IgD-negative memory B cell (primary cell): ENCODE measurements at regions not wholly inside any gene's neighbourhood (a gene's known extent, or its start where the extent isn't known, plus 50 kb on each side); places are given as distances from the start of the nearest gene placed in this dataset.
"Not testable (repeated sequence)": the region's sequence is repeated elsewhere in the genome, so short reads cannot be mapped to it uniquely, and the experiment has no call there.

Source experiments
- H3K27ac Mint-ChIP-seq, 3 donors: one replicate each; pipeline ENCODE4 v1.8.0; 2020 to 2022; ENCODE audit warnings: mild to moderate bottlenecking in 3 of 3, mixed read lengths in 3 of 3, moderate library complexity in 1 of 3
- H3K27me3 Mint-ChIP-seq: one replicate; pipeline ENCODE4 v1.8.0; 2021; ENCODE audit warnings: mixed read lengths
- H3K36me3 Mint-ChIP-seq: one replicate; pipeline ENCODE4 v1.8.0; 2020; ENCODE audit warnings: mild to moderate bottlenecking, mixed read lengths
- H3K4me1 Mint-ChIP-seq, 3 donors: one replicate each; pipeline ENCODE4 v1.8.0; 2020 to 2022; ENCODE audit warnings: mixed read lengths in 3 of 3, mild to moderate bottlenecking in 1 of 3
- H3K4me3 Mint-ChIP-seq, 4 donors: one replicate each; pipeline ENCODE4 v1.8.0; 2020 to 2022; ENCODE audit warnings: mild to moderate bottlenecking in 4 of 4, mixed read lengths in 4 of 4, moderate library complexity in 3 of 4
- H3K9me3 Mint-ChIP-seq, 3 donors: one replicate each; pipeline ENCODE4 v1.8.0; 2020 to 2021; ENCODE audit warnings: mixed read lengths in 3 of 3, mild to moderate bottlenecking in 1 of 3

- no peaks in the 10 kb centered on the region for H3K9me3 Mint-ChIP-seq
- no peaks in the 10 kb centered on the region for H3K27me3 Mint-ChIP-seq
- peak overlapping the region in 1 of 4 donors; percentile 45 for H3K4me3 Mint-ChIP-seq
- no peaks in the 10 kb centered on the region for H3K36me3 Mint-ChIP-seq
- peak overlapping the region; percentile 15 to 91 (median 24) for H3K27ac Mint-ChIP-seq
- peaks cover 15 to 26% (median 20%) of the 10 kb centered on the region in 3 donors for H3K4me1 Mint-ChIP-seq
Measured at GRCh38 chr22:23424031-23424430, 156.1 kb downstream of the IGLL1 start.

GRCh38 chr22:23422281-23422680 lies 157.8 kb downstream of the IGLL1 start:
- H3K27me3 Mint-ChIP-seq, H3K4me3 Mint-ChIP-seq, H3K36me3 Mint-ChIP-seq, H3K27ac Mint-ChIP-seq, H3K9me3 Mint-ChIP-seq: not testable (repeated sequence)
- H3K4me1 Mint-ChIP-seq: peaks cover 17 to 29% (median 20%) of the 10 kb centered on the region in 3 donors

- not testable (repeated sequence) for H3K9me3 Mint-ChIP-seq, H3K36me3 Mint-ChIP-seq, H3K27ac Mint-ChIP-seq, H3K27me3 Mint-ChIP-seq, H3K4me3 Mint-ChIP-seq
- H3K4me1 Mint-ChIP-seq: peaks cover 17 to 25% (median 20%) of the 10 kb centered on the region in 3 donors
Measured at GRCh38 chr22:23421300-23421699, 158.8 kb downstream of the IGLL1 start.

GRCh38 chr22:23419931-23420330 lies 160.2 kb downstream of the IGLL1 start:
- H3K9me3 Mint-ChIP-seq: no peaks in the 10 kb centered on the region
- H3K36me3 Mint-ChIP-seq: no peaks in the 10 kb centered on the region
- no peak overlapping the region for H3K4me3 Mint-ChIP-seq
- H3K27me3 Mint-ChIP-seq: peaks cover 2% of the 10 kb centered on the region
- H3K27ac Mint-ChIP-seq: no peak overlapping the region
- peaks cover 11 to 20% (median 12%) of the 10 kb centered on the region in 3 donors for H3K4me1 Mint-ChIP-seq

- Mint-ChIP-seq H3K4me3 (no peak overlapping the region), H3K9me3 (no peaks in the 10 kb centered on the region), H3K36me3 (no peaks in the 10 kb centered on the region), H3K27me3 (peaks cover 2% of the 10 kb centered on the region), H3K27ac (no peak overlapping the region), H3K4me1 (peaks cover 6 to 14% (median 7%) of the 10 kb centered on the region in 3 donors)
Measured at GRCh38 chr22:23419171-23419570, 160.9 kb downstream of the IGLL1 start.

- H3K9me3 Mint-ChIP-seq: no peaks in the 10 kb centered on the region
- H3K36me3 Mint-ChIP-seq: no peaks in the 10 kb centered on the region
- H3K27ac Mint-ChIP-seq: no peak overlapping the region
- no peak overlapping the region for H3K4me3 Mint-ChIP-seq
- peaks cover 2% of the 10 kb centered on the region for H3K27me3 Mint-ChIP-seq
- peaks cover 4 to 6% (median 4%) of the 10 kb centered on the region in 3 donors for H3K4me1 Mint-ChIP-seq
Measured at GRCh38 chr22:23418159-23418788, 161.8 kb downstream of the IGLL1 start.

GRCh38 chr22:23417327-23417726 lies 162.8 kb downstream of the IGLL1 start:
- not testable (repeated sequence) for H3K36me3 Mint-ChIP-seq, H3K4me1 Mint-ChIP-seq, H3K27me3 Mint-ChIP-seq, H3K4me3 Mint-ChIP-seq, H3K27ac Mint-ChIP-seq, H3K9me3 Mint-ChIP-seq

- H3K27ac Mint-ChIP-seq, H3K9me3 Mint-ChIP-seq: not testable (repeated sequence)
- H3K4me1 Mint-ChIP-seq: peaks cover 0 to 14% (median 2%) of the 10 kb centered on the region in 3 donors
Measured at GRCh38 chr22:23416169-23416690, 163.9 kb downstream of the IGLL1 start.

GRCh38 chr22:23415490-23415851 lies 164.6 kb downstream of the IGLL1 start:
- no peaks in the 10 kb centered on the region for H3K36me3 Mint-ChIP-seq
- peaks cover 0 to 14% (median 2%) of the 10 kb centered on the region in 3 donors for H3K4me1 Mint-ChIP-seq
- no peaks in the 10 kb centered on the region for H3K9me3 Mint-ChIP-seq

More at GRCh38 chr22:23416169-23416690, 163.9 kb downstream of the IGLL1 start:
- H3K36me3 Mint-ChIP-seq, H3K4me3 Mint-ChIP-seq, H3K27me3 Mint-ChIP-seq: not testable (repeated sequence)

GRCh38 chr22:23414727-23415489 lies 165.2 kb downstream of the IGLL1 start:
- Mint-ChIP-seq H3K36me3 (no peaks in the 10 kb centered on the region), H3K4me3 (no peak overlapping the region), H3K9me3 (no peaks in the 10 kb centered on the region), H3K27ac (no peak overlapping the region), H3K4me1 (peaks cover 0 to 14% (median 2%) of the 10 kb centered on the region in 3 donors), H3K27me3 (peaks cover 2% of the 10 kb centered on the region)

More at GRCh38 chr22:23415490-23415851, 164.6 kb downstream of the IGLL1 start:
- Mint-ChIP-seq H3K4me3 (no peak overlapping the region), H3K27ac (no peak overlapping the region), H3K27me3 (peaks cover 2% of the 10 kb centered on the region)

GRCh38 chr22:23411739-23412138 lies 168.4 kb downstream of the IGLL1 start:
- Mint-ChIP-seq H3K9me3 (no peaks in the 10 kb centered on the region), H3K27me3 (peaks cover 2% of the 10 kb centered on the region), H3K4me1 (peaks cover 0 to 11% (median 0%) of the 10 kb centered on the region in 3 donors), H3K27ac (no peak overlapping the region), H3K4me3 (no peak overlapping the region), H3K36me3 (no peaks in the 10 kb centered on the region)

- H3K27me3 Mint-ChIP-seq: no peaks in the 10 kb centered on the region
- no peaks in the 10 kb centered on the region for H3K9me3 Mint-ChIP-seq
- no peak overlapping the region for H3K27ac Mint-ChIP-seq
- H3K4me1 Mint-ChIP-seq: peaks cover 0 to 11% (median 0%) of the 10 kb centered on the region in 3 donors
- H3K36me3 Mint-ChIP-seq: no peaks in the 10 kb centered on the region
- no peak overlapping the region for H3K4me3 Mint-ChIP-seq
Measured at GRCh38 chr22:23410411-23410810, 169.7 kb downstream of the IGLL1 start.

GRCh38 chr22:23409976-23410375 lies 170.1 kb downstream of the IGLL1 start:
- Mint-ChIP-seq H3K36me3 (no peaks in the 10 kb centered on the region), H3K27me3 (no peaks in the 10 kb centered on the region), H3K27ac (no peak overlapping the region), H3K4me1 (peaks cover 0 to 11% (median 0%) of the 10 kb centered on the region in 3 donors), H3K4me3 (no peak overlapping the region), H3K9me3 (no peaks in the 10 kb centered on the region)

- H3K4me3 Mint-ChIP-seq: peak overlapping the region in 1 of 4 donors; percentile 30
- no peaks in the 10 kb centered on the region for H3K27me3 Mint-ChIP-seq
- no peaks in the 10 kb centered on the region for H3K9me3 Mint-ChIP-seq
- H3K36me3 Mint-ChIP-seq: no peaks in the 10 kb centered on the region
- peaks cover 0 to 11% (median 0%) of the 10 kb centered on the region in 3 donors for H3K4me1 Mint-ChIP-seq
- H3K27ac Mint-ChIP-seq: no peak overlapping the region
Measured at GRCh38 chr22:23408321-23408720, 171.8 kb downstream of the IGLL1 start.

- Mint-ChIP-seq H3K9me3 (no peaks in the 10 kb centered on the region), H3K36me3 (no peaks in the 10 kb centered on the region), H3K27me3 (no peaks in the 10 kb centered on the region), H3K4me1 (no peaks in the 10 kb centered on the region), H3K4me3 (no peak overlapping the region), H3K27ac (peak overlapping the region in 1 of 3 donors; percentile 3)
Measured at GRCh38 chr22:23405366-23405851, 174.7 kb downstream of the IGLL1 start.
